ENCODE measurements at regions not wholly inside any gene's neighbourhood (a gene's known extent, or its start where the extent isn't known, plus 50 kb on each side); places are given as distances from the start of the nearest gene placed in this dataset.
"Not testable (repeated sequence)": the region's sequence is repeated elsewhere in the genome, so short reads cannot be mapped to it uniquely, and the experiment has no call there.

DNA sequence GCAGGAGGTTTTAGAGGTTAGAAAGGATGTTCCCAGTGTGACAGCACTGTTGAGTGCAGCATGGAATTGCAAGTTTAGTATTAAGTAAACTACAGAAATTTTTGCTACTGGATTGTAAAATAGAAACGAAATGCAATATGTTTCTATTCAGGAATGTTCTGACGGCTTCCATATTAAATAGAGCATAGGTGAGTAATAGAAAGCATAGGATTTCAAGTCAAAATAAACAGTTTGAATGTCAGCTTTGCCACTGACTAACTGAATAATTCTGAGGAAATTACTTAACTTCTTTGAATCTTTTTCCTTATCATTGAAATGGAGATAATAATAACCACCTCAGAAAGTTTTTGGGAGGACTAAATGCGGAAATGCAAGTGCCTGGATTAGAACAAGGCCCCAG is 331.9 kb upstream of the GK2 start:
- WGBS (ENCODE audit: insufficient coverage) = 87% methylated on average over 3 of the region's 3 CpGs

DNA sequence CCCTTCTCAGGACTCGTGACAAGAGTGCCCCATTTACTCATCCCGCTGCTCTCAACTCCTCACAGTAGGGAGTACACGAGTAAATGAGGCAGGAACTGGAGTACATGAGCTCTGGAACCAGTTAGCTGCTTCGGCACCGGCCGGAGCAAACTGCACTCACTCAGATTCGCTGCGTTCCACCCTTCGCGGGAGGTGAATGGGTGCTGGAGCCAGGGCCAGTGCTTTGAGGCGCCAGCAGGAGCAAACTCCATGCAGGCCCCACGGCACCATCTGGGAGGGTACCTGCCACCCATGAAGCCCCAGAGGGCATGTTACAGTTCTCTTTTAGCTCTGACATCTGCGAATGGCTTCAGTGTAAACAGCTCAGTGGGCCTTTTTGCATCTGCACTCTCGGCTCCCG is 315.5 kb upstream of the GK2 start:
- no peak overlapping the region for H3K4me3 ChIP-seq (ENCODE audit: low read length)
- no peaks in the 10 kb centered on the region for H3K27me3 ChIP-seq (ENCODE audit: control insufficient read depth, insufficient read depth, low read length)
- Mint-ChIP-seq H3K27ac (no peak overlapping the region), H3K9me3 (peaks cover 4 to 5% of the 10 kb centered on the region in 2 donors), H3K4me1 (no peaks in the 10 kb centered on the region), H3K4me3 (no peak overlapping the region), H3K27me3 (ENCODE audit: low read depth in 2 of 2) (no peaks in the 10 kb centered on the region), H3K36me3 (no peaks in the 10 kb centered on the region)
- intact Hi-C loops (cut with micrococcal nuclease) = no loop called here
- ATAC-seq (no peak), DNase-seq (no peak)
- TF ChIP-seq, protein P1, sequence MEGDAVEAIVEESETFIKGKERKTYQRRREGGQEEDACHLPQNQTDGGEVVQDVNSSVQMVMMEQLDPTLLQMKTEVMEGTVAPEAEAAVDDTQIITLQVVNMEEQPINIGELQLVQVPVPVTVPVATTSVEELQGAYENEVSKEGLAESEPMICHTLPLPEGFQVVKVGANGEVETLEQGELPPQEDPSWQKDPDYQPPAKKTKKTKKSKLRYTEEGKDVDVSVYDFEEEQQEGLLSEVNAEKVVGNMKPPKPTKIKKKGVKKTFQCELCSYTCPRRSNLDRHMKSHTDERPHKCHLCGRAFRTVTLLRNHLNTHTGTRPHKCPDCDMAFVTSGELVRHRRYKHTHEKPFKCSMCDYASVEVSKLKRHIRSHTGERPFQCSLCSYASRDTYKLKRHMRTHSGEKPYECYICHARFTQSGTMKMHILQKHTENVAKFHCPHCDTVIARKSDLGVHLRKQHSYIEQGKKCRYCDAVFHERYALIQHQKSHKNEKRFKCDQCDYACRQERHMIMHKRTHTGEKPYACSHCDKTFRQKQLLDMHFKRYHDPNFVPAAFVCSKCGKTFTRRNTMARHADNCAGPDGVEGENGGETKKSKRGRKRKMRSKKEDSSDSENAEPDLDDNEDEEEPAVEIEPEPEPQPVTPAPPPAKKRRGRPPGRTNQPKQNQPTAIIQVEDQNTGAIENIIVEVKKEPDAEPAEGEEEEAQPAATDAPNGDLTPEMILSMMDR (IDR thresholded peaks at IDR 0.05) = no peak
- 86% methylated on average over 15 of the region's 15 CpGs for WGBS (ENCODE audit: insufficient coverage)
- no peaks in the 10 kb centered on the region for H3K36me3 ChIP-seq (ENCODE audit: control insufficient read depth, insufficient read depth, low read length)
- H3K4me1 ChIP-seq (ENCODE audit: control insufficient read depth, insufficient read depth, low read length) = no peaks in the 10 kb centered on the region
- H3K9me3 ChIP-seq (ENCODE audit: control insufficient read depth, insufficient read depth, low read length) = no peaks in the 10 kb centered on the region
- no peak overlapping the region for H3K27ac ChIP-seq (ENCODE audit: low read length)

More for the DNA sequence above, 331.9 kb upstream of the GK2 start:
- Histone ChIP-seq H3K4me3 (ENCODE audit: low read length) (no peak overlapping the region), H3K36me3 (ENCODE audit: control insufficient read depth, insufficient read depth, low read length) (no peaks in the 10 kb centered on the region), H3K27me3 (ENCODE audit: control insufficient read depth, insufficient read depth, low read length) (no peaks in the 10 kb centered on the region), H3K4me1 (ENCODE audit: control insufficient read depth, insufficient read depth, low read length) (no peaks in the 10 kb centered on the region), H3K9me3 (ENCODE audit: control insufficient read depth, insufficient read depth, low read length) (no peaks in the 10 kb centered on the region), H3K27ac (ENCODE audit: low read length) (no peak overlapping the region)
- intact Hi-C loops (cut with micrococcal nuclease) = no loop called here
- no peak for ATAC-seq
- H3K27ac Mint-ChIP-seq = no peak overlapping the region
- H3K9me3 Mint-ChIP-seq = peaks cover 12 to 18% of the 10 kb centered on the region in 2 donors
- H3K27me3 Mint-ChIP-seq (ENCODE audit: low read depth in 2 of 2) = no peaks in the 10 kb centered on the region
- H3K4me3 Mint-ChIP-seq = no peak overlapping the region
- DNase-seq = no peak
- TF ChIP-seq, protein P1 (IDR thresholded peaks at IDR 0.05) = no peak
- no peaks in the 10 kb centered on the region for H3K4me1 Mint-ChIP-seq
- no peaks in the 10 kb centered on the region for H3K36me3 Mint-ChIP-seq

DNA sequence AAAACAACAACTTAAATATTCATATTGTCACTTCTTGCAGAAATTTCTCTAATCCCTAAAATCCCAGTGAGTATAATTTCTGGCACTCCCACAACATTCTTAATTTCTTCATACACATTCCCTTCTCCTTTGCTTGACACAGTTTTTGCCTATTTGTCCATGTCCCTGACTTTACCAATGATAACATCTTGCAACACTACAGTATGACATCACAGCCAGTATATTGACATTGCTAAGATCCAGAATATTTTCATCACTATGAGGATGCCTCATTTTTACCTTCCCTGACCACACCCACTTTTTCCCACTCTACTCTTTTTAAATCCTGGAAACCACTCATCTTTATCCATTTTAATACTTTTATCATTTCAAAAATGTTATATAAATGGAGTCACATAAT is 292.3 kb upstream of the GK2 start:
- H3K4me3 ChIP-seq (ENCODE audit: low read length) = no peak overlapping the region
- TF ChIP-seq, protein P1 (IDR thresholded peaks at IDR 0.05) = no peak
- H3K27ac ChIP-seq (ENCODE audit: low read length) = no peak overlapping the region
- H3K4me1 Mint-ChIP-seq = no peaks in the 10 kb centered on the region
- no peak for DNase-seq
- ATAC-seq = no peak
- H3K36me3 ChIP-seq (ENCODE audit: control insufficient read depth, insufficient read depth, low read length) = no peaks in the 10 kb centered on the region
- H3K9me3 ChIP-seq (ENCODE audit: control insufficient read depth, insufficient read depth, low read length) = peaks cover 2% of the 10 kb centered on the region
- no peaks in the 10 kb centered on the region for H3K27me3 ChIP-seq (ENCODE audit: control insufficient read depth, insufficient read depth, low read length)
- peaks cover 17 to 21% of the 10 kb centered on the region in 2 donors for H3K9me3 Mint-ChIP-seq
- H3K4me1 ChIP-seq (ENCODE audit: control insufficient read depth, insufficient read depth, low read length) = no peaks in the 10 kb centered on the region
- H3K36me3 Mint-ChIP-seq = peaks cover 7% of the 10 kb centered on the region
- H3K27ac Mint-ChIP-seq = no peak overlapping the region
- no peak overlapping the region for H3K4me3 Mint-ChIP-seq
- intact Hi-C loops (cut with micrococcal nuclease) = no loop called here
- no peaks in the 10 kb centered on the region for H3K27me3 Mint-ChIP-seq (ENCODE audit: low read depth in 2 of 2)

DNA sequence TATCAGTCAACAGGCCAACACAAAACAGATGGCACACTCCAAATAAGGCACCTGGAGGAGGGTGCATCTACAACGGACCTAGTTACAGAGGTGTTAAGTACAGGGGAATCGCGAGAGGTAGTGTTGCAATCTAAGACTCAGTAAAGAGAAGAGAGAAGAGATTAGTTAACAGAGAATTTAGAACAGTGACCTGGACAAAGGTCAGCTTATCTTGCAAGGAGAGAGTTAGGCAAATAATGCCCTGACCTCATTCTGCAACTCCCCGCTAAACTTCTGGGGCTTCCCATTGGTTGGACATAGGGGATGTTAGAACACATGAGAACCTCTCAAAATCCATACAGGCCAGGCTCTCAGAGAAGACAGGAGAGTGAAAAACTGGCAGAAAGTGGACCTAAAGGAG is 289.4 kb upstream of the GK2 start:
- H3K4me3 Mint-ChIP-seq = no peak overlapping the region

DNA sequence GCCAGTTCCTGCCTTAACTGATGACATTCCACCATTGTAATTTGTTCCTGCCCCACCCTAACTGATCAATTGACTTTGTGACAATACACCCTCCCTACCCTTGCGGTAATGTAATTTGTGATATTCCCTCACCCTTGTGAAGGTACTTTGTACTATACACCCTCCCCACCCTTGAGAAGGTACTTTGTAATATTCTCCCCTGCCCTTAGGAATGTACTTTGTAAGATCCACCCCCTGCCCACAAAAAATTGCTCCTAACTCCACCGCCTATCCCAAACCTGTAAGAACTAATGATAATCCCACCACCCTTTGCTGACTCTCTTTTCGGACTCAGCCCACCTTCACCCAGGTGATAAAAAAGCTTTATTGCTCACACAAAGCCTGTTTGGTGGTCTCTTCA is 288.5 kb upstream of the GK2 start:
- H3K4me1 ChIP-seq (ENCODE audit: control insufficient read depth, insufficient read depth, low read length); H3K27me3 Mint-ChIP-seq (ENCODE audit: low read depth in 2 of 2); H3K27ac Mint-ChIP-seq; H3K36me3 ChIP-seq (ENCODE audit: control insufficient read depth, insufficient read depth, low read length); H3K27me3 ChIP-seq (ENCODE audit: control insufficient read depth, insufficient read depth, low read length); H3K4me3 ChIP-seq (ENCODE audit: low read length); H3K9me3 ChIP-seq (ENCODE audit: control insufficient read depth, insufficient read depth, low read length); H3K4me1 Mint-ChIP-seq; H3K4me3 Mint-ChIP-seq; DNase-seq; intact Hi-C loops (cut with micrococcal nuclease); ATAC-seq; H3K27ac ChIP-seq (ENCODE audit: low read length): not testable (repeated sequence)
- H3K36me3 Mint-ChIP-seq = peaks cover 12% of the 10 kb centered on the region
- H3K9me3 Mint-ChIP-seq = peaks cover 18 to 28% of the 10 kb centered on the region in 2 donors
- 83% methylated on average over 3 of the region's 3 CpGs for WGBS (ENCODE audit: insufficient coverage)

More for the DNA sequence above, 289.4 kb upstream of the GK2 start:
- Mint-ChIP-seq H3K4me1 (no peaks in the 10 kb centered on the region), H3K36me3 (peaks cover 12% of the 10 kb centered on the region), H3K27ac (no peak overlapping the region), H3K27me3 (ENCODE audit: low read depth in 2 of 2) (no peaks in the 10 kb centered on the region), H3K9me3 (peaks cover 18 to 28% of the 10 kb centered on the region in 2 donors)
- peaks cover 2% of the 10 kb centered on the region for H3K9me3 ChIP-seq (ENCODE audit: control insufficient read depth, insufficient read depth, low read length)
- DNase-seq (no peak), ATAC-seq (no peak)
- H3K4me3 ChIP-seq (ENCODE audit: low read length) = no peak overlapping the region
- WGBS (ENCODE audit: insufficient coverage) = 93% methylated on average over 3 of the region's 4 CpGs
- TF ChIP-seq, protein P1 (IDR thresholded peaks at IDR 0.05) = no peak
- intact Hi-C loops (cut with micrococcal nuclease) = no loop called here
- H3K4me1 ChIP-seq (ENCODE audit: control insufficient read depth, insufficient read depth, low read length) = no peaks in the 10 kb centered on the region
- no peaks in the 10 kb centered on the region for H3K27me3 ChIP-seq (ENCODE audit: control insufficient read depth, insufficient read depth, low read length)
- no peaks in the 10 kb centered on the region for H3K36me3 ChIP-seq (ENCODE audit: control insufficient read depth, insufficient read depth, low read length)
- H3K27ac ChIP-seq (ENCODE audit: low read length) = no peak overlapping the region

All from natural killer cell (primary cell).